GM19467 (cell line): ENCODE measurements at regions not wholly inside any gene's neighbourhood (a gene's known extent, or its start where the extent isn't known, plus 50 kb on each side); places are given as distances from the start of the nearest gene placed in this dataset.
"Not testable (repeated sequence)": the region's sequence is repeated elsewhere in the genome, so short reads cannot be mapped to it uniquely, and the experiment has no call there.

Source experiments
- ATAC-seq: cut with Tn5 transposase; IDR thresholded peaks from one replicate; pipeline ENCODE4 v1.9.1; 2021; ENCODE audit warnings: mild to moderate bottlenecking, moderate library complexity; ENCODE audit not compliant: unreplicated experiment

GRCh38 chr10:46792657-46793357 is 118.4 kb upstream of the PTPN20 start:
- not testable (repeated sequence) for ATAC-seq

- not testable (repeated sequence) for ATAC-seq
Observed at GRCh38 chr10:46796351-46796750, 114.9 kb upstream of the PTPN20 start.

- ATAC-seq = not testable (repeated sequence)
Observed at GRCh38 chr10:46802010-46802409, 109.2 kb upstream of the PTPN20 start.

- not testable (repeated sequence) for ATAC-seq
Observed at GRCh38 chr10:46803082-46803481, 108.1 kb upstream of the PTPN20 start.

- not testable (repeated sequence) for ATAC-seq
Observed at GRCh38 chr10:46810222-46810621, 101.0 kb upstream of the PTPN20 start.

- ATAC-seq = not testable (repeated sequence)
Observed at GRCh38 chr10:46816126-46816525, 95.1 kb upstream of the PTPN20 start.

- ATAC-seq = not testable (repeated sequence)
Observed at GRCh38 chr10:46840393-46841050, 70.7 kb upstream of the PTPN20 start.

GRCh38 chr10:46841051-46841593 is 70.1 kb upstream of the PTPN20 start:
- not testable (repeated sequence) for ATAC-seq

GRCh38 chr10:46845194-46845593 is 66.0 kb upstream of the PTPN20 start:
- not testable (repeated sequence) for ATAC-seq

GRCh38 chr10:46845640-46846039 is 65.6 kb upstream of the PTPN20 start:
- ATAC-seq = not testable (repeated sequence)

GRCh38 chr10:46860753-46861152 is 50.5 kb upstream of the PTPN20 start:
- not testable (repeated sequence) for ATAC-seq
